MM.1S (cell line): ENCODE measurements at regions not wholly inside any gene's neighbourhood (a gene's known extent, or its start where the extent isn't known, plus 50 kb on each side); places are given as distances from the start of the nearest gene placed in this dataset.

Source experiments
- EZH2 ChIP-seq: fragments of 300-600 bp; sonication (generic); optimal IDR thresholded peaks from 2 replicates; pipeline ENCODE3; 2017; ENCODE audit warnings: low read depth, mild to moderate bottlenecking, antibody characterized with exemption, low read length, mixed read lengths
- EZH2phosphoT487 ChIP-seq: fragments of 300-600 bp; sonication (generic); IDR thresholded peaks from 2 replicates; pipeline ENCODE4 v1.6.1; 2018; ENCODE audit warnings: antibody characterized with exemption, low read length
- TF ChIP-seq, protein P1 (sequence below): fragments of 300-600 bp; sonication (generic); IDR thresholded peaks from 2 replicates; pipeline ENCODE4 v1.5.1; 2016; ENCODE audit warnings: antibody characterized with exemption, low read length, mixed read lengths

GRCh38 chr2:139825726-139826125 is 1045.5 kb upstream of the NXPH2 start:
- TF ChIP-seq, protein P1, sequence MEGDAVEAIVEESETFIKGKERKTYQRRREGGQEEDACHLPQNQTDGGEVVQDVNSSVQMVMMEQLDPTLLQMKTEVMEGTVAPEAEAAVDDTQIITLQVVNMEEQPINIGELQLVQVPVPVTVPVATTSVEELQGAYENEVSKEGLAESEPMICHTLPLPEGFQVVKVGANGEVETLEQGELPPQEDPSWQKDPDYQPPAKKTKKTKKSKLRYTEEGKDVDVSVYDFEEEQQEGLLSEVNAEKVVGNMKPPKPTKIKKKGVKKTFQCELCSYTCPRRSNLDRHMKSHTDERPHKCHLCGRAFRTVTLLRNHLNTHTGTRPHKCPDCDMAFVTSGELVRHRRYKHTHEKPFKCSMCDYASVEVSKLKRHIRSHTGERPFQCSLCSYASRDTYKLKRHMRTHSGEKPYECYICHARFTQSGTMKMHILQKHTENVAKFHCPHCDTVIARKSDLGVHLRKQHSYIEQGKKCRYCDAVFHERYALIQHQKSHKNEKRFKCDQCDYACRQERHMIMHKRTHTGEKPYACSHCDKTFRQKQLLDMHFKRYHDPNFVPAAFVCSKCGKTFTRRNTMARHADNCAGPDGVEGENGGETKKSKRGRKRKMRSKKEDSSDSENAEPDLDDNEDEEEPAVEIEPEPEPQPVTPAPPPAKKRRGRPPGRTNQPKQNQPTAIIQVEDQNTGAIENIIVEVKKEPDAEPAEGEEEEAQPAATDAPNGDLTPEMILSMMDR, result no peak
- no peak for TF ChIP-seq EZH2phosphoT487
- TF ChIP-seq EZH2, result no peak
